Lung (tissue), 11 donors: ENCODE measurements at regions not wholly inside any gene's neighbourhood (a gene's known extent, or its start where the extent isn't known, plus 50 kb on each side); places are given as distances from the start of the nearest gene placed in this dataset.

Experiments
- ATAC-seq: fragments of 200-7000 bp; cut with Tn5 transposase; one replicate; pipeline ENCODE4 v1.9.1; 2020; ENCODE audit warnings: moderate number of reproducible peaks; ENCODE audit not compliant: insufficient read depth, low FRiP score
- DNase-seq, 3 donors: peaks; one replicate each; pipeline ENCODE4 v3.0.0-alpha.2; 2013 to 2017
- H3K27ac ChIP-seq, 2 donors: one replicate each; pipeline ENCODE4 v1.5.1; 2013; ENCODE audit warnings: mild to moderate bottlenecking in 2 of 2, moderate library complexity in 2 of 2, control low read depth in 1 of 2, inconsistent platforms in 1 of 2, low read depth in 1 of 2, low read length in 1 of 2
- H3K27me3 ChIP-seq, 3 donors: one replicate each; pipeline ENCODE4 v1.5.1; 2013; ENCODE audit warnings: low read length in 2 of 3; ENCODE audit not compliant: control insufficient read depth in 3 of 3, insufficient read depth in 3 of 3
- H3K36me3 ChIP-seq, 4 donors: one replicate each; pipeline ENCODE4 v1.5.1; 2013; ENCODE audit warnings: low read length in 4 of 4, mild to moderate bottlenecking in 1 of 4, moderate library complexity in 1 of 4; ENCODE audit not compliant: control insufficient read depth in 4 of 4, insufficient read depth in 4 of 4
- H3K4me1 ChIP-seq, 5 donors: one replicate each; pipeline ENCODE4 v1.5.1; 2013; ENCODE audit warnings: low read length in 5 of 5, mild to moderate bottlenecking in 2 of 5, moderate library complexity in 1 of 5; ENCODE audit not compliant: control insufficient read depth in 5 of 5, insufficient read depth in 5 of 5
- H3K4me3 ChIP-seq: one replicate; pipeline ENCODE4 v1.5.1; 2013; ENCODE audit warnings: mild to moderate bottlenecking, control low read depth, moderate library complexity
- H3K9ac ChIP-seq, 2 donors: one replicate each; pipeline ENCODE4 v1.5.1; 2013; ENCODE audit warnings: low read length in 2 of 2, control low read depth in 1 of 2; ENCODE audit not compliant: insufficient read depth in 1 of 2
- H3K9me3 ChIP-seq, 4 donors: one replicate each; pipeline ENCODE4 v1.5.1; 2013; ENCODE audit warnings: low read length in 3 of 4, mild to moderate bottlenecking in 1 of 4, moderate library complexity in 1 of 4; ENCODE audit not compliant: control insufficient read depth in 4 of 4, insufficient read depth in 3 of 4
- WGBS, 2 donors: extraction: QIAGEN DNeasy Blood & Tissue Kit; methylation state at CpG; one replicate each; pipeline ENCODE4 v1.1.7; 2013; 5-methylcytosine and 5-hydroxymethylcytosine counted together
- TF ChIP-seq, protein P1 (sequence below): IDR thresholded peaks from 2 replicates; pipeline ENCODE4 v1.5.1; 2012; ENCODE audit warnings: mild to moderate bottlenecking; ENCODE audit errors: control extremely low read depth, extremely low read depth
- donor health status: control.
- donor health status: control.
- donor health status: Bipolar disorder and iron deficiency.
- donor health status: healthy.
- donor health status: DM: yes; HTN: yes; CAD: no.

DNA sequence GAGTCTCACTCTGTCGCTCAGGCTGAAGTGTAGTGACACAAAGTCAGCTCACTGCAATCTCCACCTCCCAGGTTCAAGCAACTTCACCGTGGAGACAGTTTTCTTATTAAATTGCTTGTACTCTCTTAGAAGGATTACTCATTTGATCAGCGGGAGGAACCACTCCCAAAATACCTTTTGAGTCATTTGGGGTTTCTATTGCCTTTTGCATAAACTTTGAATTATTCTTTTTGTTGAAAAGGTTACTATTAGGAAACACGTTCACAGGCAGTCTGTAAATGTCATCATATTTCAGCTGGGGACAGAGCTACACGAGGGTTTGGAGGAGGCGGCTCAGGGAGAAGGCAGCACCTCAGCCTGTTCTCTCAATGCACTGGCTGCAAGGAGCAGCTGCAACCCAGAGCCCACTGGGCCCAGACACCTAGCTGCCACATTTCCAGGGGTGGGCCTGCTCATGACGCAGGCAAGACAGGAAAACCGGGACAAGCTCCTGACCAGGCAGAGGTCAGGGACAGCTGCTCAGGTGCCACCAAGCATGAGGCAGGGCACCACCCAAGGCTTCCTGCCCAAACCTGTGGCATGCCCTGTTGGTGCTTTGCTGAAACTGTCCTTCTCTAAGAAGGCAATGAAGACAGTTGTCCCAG, 205.9 kb downstream of the BMP7 start:
- 65 to 69% methylated on average over 8 of the region's 8 CpGs for WGBS, 2 donors
- H3K36me3 ChIP-seq = no peaks in the 10 kb centered on the region
- no peaks in the 10 kb centered on the region for H3K9me3 ChIP-seq
- H3K27me3 ChIP-seq = peaks cover 3 to 11% (median 4%) of the 10 kb centered on the region in 3 donors
- H3K27ac ChIP-seq = no peak overlapping the region
- TF ChIP-seq, protein P1, sequence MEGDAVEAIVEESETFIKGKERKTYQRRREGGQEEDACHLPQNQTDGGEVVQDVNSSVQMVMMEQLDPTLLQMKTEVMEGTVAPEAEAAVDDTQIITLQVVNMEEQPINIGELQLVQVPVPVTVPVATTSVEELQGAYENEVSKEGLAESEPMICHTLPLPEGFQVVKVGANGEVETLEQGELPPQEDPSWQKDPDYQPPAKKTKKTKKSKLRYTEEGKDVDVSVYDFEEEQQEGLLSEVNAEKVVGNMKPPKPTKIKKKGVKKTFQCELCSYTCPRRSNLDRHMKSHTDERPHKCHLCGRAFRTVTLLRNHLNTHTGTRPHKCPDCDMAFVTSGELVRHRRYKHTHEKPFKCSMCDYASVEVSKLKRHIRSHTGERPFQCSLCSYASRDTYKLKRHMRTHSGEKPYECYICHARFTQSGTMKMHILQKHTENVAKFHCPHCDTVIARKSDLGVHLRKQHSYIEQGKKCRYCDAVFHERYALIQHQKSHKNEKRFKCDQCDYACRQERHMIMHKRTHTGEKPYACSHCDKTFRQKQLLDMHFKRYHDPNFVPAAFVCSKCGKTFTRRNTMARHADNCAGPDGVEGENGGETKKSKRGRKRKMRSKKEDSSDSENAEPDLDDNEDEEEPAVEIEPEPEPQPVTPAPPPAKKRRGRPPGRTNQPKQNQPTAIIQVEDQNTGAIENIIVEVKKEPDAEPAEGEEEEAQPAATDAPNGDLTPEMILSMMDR = no peak
- no peaks in the 10 kb centered on the region for H3K4me1 ChIP-seq
- H3K9ac ChIP-seq = no peak overlapping the region
- no peak overlapping the region for H3K4me3 ChIP-seq
- no peak for DNase-seq
- no peak for ATAC-seq

- Histone ChIP-seq H3K27me3 (peaks cover 3 to 14% (median 4%) of the 10 kb centered on the region in 3 donors), H3K4me1 (no peaks in the 10 kb centered on the region), H3K27ac (no peak overlapping the region), H3K4me3 (no peak overlapping the region), H3K9me3 (no peaks in the 10 kb centered on the region), H3K9ac (peak overlapping the region in 1 of 2 donors; percentile 28), H3K36me3 (no peaks in the 10 kb centered on the region)
- WGBS, 2 donors = 39 to 42% methylated on average over 14 of the region's 14 CpGs
- ATAC-seq (no peak), DNase-seq (peak; percentile 56 to 65 (median 56))
- TF ChIP-seq, protein P1 = no peak
Observed at GRCh38 chr20:57061051-57061900, 205.2 kb downstream of the BMP7 start.

DNA sequence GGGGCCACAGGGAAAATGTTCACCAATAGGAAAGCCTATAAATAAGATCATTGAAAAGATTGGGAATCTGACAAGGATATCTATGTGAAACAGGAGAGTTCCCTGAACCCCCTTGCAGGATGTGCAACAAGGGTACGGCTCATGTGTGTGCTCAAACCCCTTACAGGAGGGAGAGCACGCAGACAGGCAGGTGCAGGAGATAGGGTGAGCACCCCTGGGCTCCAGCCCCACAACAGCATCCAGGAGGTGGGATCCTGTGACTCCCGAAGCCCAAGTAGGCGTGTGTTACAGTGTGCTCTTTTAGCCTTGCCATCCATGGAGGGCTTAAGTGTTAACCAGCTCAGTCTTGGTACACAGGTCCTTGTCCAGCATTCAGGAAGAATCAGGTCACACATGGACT, 204.2 kb downstream of the BMP7 start:
- Histone ChIP-seq H3K9me3 (no peaks in the 10 kb centered on the region), H3K4me3 (no peak overlapping the region), H3K27ac (no peak overlapping the region), H3K4me1 (no peaks in the 10 kb centered on the region), H3K27me3 (peaks cover 4 to 11% (median 5%) of the 10 kb centered on the region in 3 donors), H3K9ac (no peak overlapping the region), H3K36me3 (no peaks in the 10 kb centered on the region)
- ATAC-seq (no peak), DNase-seq (no peak)
- TF ChIP-seq, protein P1 = no peak
- WGBS, 2 donors = 82 to 87% methylated on average over 4 of the region's 4 CpGs
